Vagina (tissue), 2 donors: ENCODE measurements at regions not wholly inside any gene's neighbourhood (a gene's known extent, or its start where the extent isn't known, plus 50 kb on each side); places are given as distances from the start of the nearest gene placed in this dataset.

ENCODE experiments used
- CTCF ChIP-seq, 3 experiments: fragments of 450-650 bp in 2 of 3; fragments of 200-600 bp in 1 of 3; sonication (generic) in 1 of 3; IDR thresholded peaks; one replicate each; pipeline ENCODE4 v1.5.1; 2017 to 2019; ENCODE audit warnings: antibody characterized with exemption in 3 of 3, mild to moderate bottlenecking in 2 of 3, moderate library complexity in 2 of 3
- POLR2AphosphoS5 ChIP-seq, 2 donors: sonication (generic); formaldehyde crosslinking; IDR thresholded peaks; one replicate each; pipeline ENCODE4 v1.9.0; 2017; ENCODE audit warnings: antibody characterized with exemption in 2 of 2, mild to moderate bottlenecking in 2 of 2, low read depth in 1 of 2; ENCODE audit not compliant: insufficient read depth in 1 of 2

GRCh38 chr7:130875-131780 lies 61.2 kb upstream of the FAM20C start:
- no peak for TF ChIP-seq POLR2AphosphoS5 (IDR thresholded peaks at IDR 0.05; ENCODE audit: insufficient read depth in 1 of 2, low read depth in 1 of 2)
- TF ChIP-seq CTCF (IDR thresholded peaks at IDR 0.05) = no peak
